HG03025 (cell line): ENCODE measurements at regions not wholly inside any gene's neighbourhood (a gene's known extent, or its start where the extent isn't known, plus 50 kb on each side); places are given as distances from the start of the nearest gene placed in this dataset.

Experiments
- ATAC-seq: cut with Tn5 transposase; IDR thresholded peaks from one replicate; pipeline ENCODE4 v1.9.1; 2021; ENCODE audit warnings: mild to moderate bottlenecking, moderate library complexity; ENCODE audit not compliant: unreplicated experiment, low FRiP score

DNA sequence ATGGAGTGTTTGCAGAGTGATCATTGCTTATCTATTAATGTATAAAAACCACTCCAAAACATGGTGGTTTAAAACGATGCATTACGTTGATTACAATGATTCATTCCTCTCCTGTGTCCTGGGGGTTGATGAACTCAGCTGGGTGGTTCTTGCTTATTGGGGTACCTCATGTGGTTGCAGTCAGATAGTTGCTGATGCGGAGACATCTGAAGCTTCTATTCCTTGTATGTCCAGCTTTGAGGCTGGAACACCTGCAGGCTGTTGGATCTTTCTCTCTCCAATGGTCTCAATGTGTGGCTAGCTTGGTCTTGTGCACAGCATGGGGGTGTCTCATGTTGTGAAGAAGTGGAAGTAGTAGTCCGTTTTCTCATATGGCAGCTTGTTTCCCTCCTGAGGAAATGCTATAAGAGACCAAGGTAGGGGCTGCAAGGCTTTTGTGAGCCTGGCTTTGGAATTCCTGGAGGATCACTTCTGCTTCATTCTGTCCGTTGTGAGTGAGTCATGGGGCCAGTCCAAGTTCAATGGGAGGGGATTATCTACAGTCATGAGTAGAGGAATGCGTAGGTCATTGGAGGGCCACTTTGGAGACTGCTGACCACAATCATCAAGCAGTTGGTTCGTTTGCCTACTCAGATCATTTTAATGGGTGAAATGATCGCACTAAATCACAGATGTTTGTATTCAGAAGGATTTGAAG lies 601.0 kb downstream of the SLC4A3 start:
- ATAC-seq: no peak

GRCh38 chr2:220240641-220241040 lies 613.2 kb downstream of the SLC4A3 start:
- ATAC-seq: no peak

DNA sequence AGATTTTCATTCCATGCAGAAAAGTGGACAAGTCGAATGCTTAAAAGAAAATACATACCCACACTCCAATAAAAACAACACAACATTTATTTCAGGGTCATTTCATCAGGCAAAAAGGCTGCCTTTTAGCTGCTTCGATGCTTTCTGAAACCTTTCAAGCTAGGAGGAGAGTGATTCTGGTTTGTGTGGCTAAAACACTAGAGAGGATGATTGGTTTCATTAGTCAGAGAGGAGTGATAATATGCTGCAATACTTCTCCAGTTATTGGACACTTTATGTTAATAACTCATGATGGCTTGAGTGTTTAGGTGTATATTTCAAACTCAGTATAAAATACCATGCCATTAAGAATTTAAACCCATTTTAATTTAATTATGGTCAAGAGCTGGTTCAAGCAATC lies 614.0 kb downstream of the SLC4A3 start:
- no peak for ATAC-seq

- no peak for ATAC-seq
Observed at GRCh38 chr2:220243571-220243970, 616.1 kb downstream of the SLC4A3 start.

- ATAC-seq: no peak
Observed at GRCh38 chr2:220246386-220246785, 619.0 kb downstream of the SLC4A3 start.

GRCh38 chr2:220247588-220248350 lies 620.3 kb downstream of the SLC4A3 start:
- no peak for ATAC-seq

- ATAC-seq: no peak
Observed at GRCh38 chr2:220259662-220260061, 632.2 kb downstream of the SLC4A3 start.

- no peak for ATAC-seq
Observed at GRCh38 chr2:220263300-220263699, 635.9 kb downstream of the SLC4A3 start.

GRCh38 chr2:220269367-220269766 lies 641.9 kb downstream of the SLC4A3 start:
- no peak for ATAC-seq

GRCh38 chr2:220270481-220271070 lies 643.1 kb downstream of the SLC4A3 start:
- no peak for ATAC-seq

DNA sequence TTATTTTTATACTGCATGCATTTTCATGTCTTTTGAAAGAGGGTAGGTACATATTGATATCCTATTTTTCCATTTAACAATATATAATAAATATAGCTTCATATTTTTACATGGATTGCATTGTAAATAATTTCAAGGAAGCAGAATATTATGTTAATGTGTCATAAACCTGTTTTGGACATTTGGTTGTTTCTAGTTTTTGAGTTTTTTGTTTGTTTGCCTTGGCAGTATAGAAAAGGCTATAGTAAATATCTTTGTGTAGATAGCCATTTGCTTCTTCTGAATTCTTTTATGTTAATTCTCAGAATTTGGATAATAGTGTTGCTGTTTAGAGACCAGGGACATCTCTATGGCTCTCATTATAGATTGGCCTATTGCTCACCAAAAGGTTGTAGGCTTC lies 645.2 kb downstream of the SLC4A3 start:
- ATAC-seq: no peak

GRCh38 chr2:220273082-220273481 lies 645.7 kb downstream of the SLC4A3 start:
- ATAC-seq: no peak

DNA sequence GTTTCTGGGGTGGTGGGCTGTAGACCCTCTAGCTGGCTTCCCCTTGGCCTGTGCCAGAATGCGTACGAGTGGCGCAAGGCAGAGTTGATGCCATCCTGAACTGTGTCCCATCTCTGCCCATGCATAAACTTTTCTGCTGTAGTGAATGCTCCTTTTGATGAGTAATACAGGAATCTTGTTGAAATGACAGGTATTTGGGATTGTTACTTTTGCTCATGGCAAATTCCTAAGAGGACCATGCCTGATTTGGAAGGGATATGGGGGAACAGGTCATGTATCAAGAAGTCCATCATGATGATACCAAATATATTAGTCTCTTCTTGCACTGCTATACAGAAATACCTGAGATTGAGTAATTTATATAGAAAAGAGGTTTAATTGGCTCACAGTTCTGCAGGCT lies 648.0 kb downstream of the SLC4A3 start:
- ATAC-seq: no peak

- no peak for ATAC-seq
Observed at GRCh38 chr2:220276741-220277444, 649.5 kb downstream of the SLC4A3 start.

DNA sequence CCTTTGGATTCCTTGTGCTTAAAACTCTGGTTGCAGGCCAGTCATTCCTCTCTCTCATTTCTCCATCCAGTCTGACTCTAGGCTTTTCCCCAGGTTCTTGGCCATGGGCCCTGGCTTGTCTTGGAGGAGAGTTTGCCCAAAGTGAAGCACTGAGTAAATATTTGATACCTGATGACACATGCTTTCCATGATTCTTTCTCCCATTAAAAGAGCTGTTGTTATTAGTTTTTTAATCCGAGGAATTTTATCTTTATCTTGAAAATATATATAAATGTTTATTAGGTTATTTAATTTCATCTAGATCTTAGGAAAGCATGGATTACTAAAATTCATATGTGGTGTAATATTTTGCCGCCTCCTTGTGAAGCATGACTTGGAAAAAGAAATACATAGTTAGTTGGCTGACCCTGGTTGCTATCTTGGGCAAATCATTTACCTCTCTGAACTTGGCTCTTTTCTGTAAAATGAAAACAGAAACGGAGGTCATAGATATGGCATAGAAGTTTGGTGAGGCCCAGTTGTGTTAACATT lies 650.1 kb downstream of the SLC4A3 start:
- no peak for ATAC-seq

- no peak for ATAC-seq
Observed at GRCh38 chr2:220278022-220278421, 650.6 kb downstream of the SLC4A3 start.

DNA sequence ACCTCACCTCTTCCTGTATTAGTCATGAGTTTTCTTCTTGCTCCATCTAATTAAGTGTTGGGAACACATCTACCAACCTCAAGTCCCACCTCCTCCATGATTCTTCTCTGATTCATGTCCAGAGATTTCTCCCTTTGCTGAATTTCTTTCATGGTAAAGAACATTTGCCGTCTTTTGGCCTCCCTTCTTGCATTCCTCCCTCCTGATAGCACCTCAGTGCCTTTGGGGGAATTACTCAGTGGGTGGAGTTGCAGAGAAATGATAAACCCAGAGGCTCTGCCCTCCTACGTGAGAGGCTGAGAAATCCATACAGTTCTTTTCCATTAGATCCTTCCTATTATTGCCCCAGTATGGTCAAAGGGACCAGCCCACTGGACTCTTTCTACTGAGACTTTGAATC lies 651.9 kb downstream of the SLC4A3 start:
- no peak for ATAC-seq

DNA sequence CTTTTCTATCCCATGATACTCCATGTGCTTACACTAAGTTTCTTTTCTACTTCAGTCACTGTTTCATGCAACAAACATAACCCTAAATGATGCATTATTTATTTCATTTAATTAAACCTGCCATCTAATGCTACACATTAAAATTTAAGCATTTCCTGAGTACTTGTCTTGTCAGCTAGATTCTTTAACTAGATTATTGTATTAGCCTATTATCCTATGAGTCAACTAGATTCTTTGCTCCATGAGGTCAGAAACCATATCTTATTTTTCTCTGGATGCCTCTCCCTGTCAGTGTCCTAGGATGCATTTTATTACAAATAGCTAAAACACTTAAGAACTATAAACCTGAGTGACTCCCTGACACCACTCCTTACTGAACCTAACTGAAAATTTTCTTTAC lies 652.4 kb downstream of the SLC4A3 start:
- no peak for ATAC-seq

- no peak for ATAC-seq
Observed at GRCh38 chr2:220280736-220281135, 653.3 kb downstream of the SLC4A3 start.

DNA sequence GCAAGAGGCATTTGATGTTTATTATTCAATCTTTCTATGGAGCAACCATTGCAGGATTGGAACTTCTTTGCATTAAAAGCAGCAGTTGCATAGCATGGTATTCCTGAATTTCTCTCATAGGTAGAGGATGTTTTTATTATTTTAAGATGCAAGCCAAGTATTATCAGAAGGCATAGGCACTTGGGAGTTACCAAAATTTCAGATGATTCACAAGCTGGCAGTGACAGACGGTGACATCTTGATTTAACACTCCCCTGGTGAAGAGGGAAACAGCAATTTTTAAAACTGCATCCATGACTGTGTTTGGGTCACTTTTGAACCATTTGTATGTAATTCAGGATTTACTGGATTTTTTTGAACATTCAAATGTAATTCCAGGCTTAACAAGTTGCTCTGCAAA lies 654.3 kb downstream of the SLC4A3 start:
- ATAC-seq: no peak

DNA sequence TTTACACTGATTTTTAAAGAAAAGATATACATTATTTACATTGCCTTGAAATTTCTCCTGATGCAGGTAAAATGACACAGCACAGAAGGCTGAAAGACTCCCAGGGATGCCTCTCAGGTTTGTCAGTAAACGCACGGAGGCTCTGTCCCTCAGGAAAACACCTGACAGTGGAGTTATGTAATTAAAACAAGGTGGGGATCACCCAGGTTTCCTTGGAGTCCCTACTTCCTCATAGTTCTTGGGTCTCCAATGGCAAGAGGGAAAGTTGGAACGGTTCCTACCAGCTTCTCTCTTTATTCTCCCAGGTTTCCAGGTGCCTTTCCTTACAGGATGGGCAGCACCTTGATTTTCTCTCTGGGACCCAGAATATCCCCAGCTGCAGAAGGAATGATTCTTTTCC lies 654.8 kb downstream of the SLC4A3 start:
- no peak for ATAC-seq
